ENCODE measurements at regions not wholly inside any gene's neighbourhood (a gene's known extent, or its start where the extent isn't known, plus 50 kb on each side); places are given as distances from the start of the nearest gene placed in this dataset.

GRCh38 chr16:52256310-52257078 is 290.4 kb downstream of the TOX3 start:
- Histone ChIP-seq H3K9ac (ENCODE audit: low read depth, low read length) (no peak overlapping the region), H3K4me2 (ENCODE audit: low read depth, low read length) (no peak overlapping the region), H2AK5ac (ENCODE audit: low read depth, low read length) (no peak overlapping the region), H4K91ac (ENCODE audit: insufficient read depth, low read depth, low read length) (no peak overlapping the region), H3K56ac (ENCODE audit: extremely low read depth, insufficient read depth, low read length) (no peak overlapping the region), H3K14ac (replicated peaks; ENCODE audit: low read depth, low read length) (no peak overlapping the region), H3K79me1 (ENCODE audit: low read depth in 1 of 2, low read length in 2 of 2) (no peaks in the 10 kb centered on the region), H4K8ac (ENCODE audit: low read depth in 2 of 2, low read length in 2 of 2) (no peak overlapping the region), H3K4me3 (ENCODE audit: insufficient read depth, low read depth, low read length) (no peak overlapping the region), H3K9me1 (ENCODE audit: insufficient read depth, low read length) (no peaks in the 10 kb centered on the region), H4K5ac (ENCODE audit: low read depth, low read length) (no peak overlapping the region), H2BK5ac (ENCODE audit: low read depth, low read length, poor library complexity, severe bottlenecking) (no peak overlapping the region), H3K4ac (ENCODE audit: low read depth, low read length) (no peak overlapping the region), H2BK120ac (ENCODE audit: low read depth, low read length) (no peak overlapping the region), H3K36me3 (ENCODE audit: control insufficient read depth, insufficient read depth, low read length) (no peaks in the 10 kb centered on the region), H2BK20ac (ENCODE audit: low read depth, low read length) (no peak overlapping the region), H3K27ac (ENCODE audit: insufficient read depth, low read length) (no peak overlapping the region), H2AFZ (replicated peaks; ENCODE audit: low read length, poor library complexity) (no peak overlapping the region), H3K27me3 (ENCODE audit: control insufficient read depth, insufficient read depth, low read length) (no peaks in the 10 kb centered on the region), H3K18ac (ENCODE audit: low read depth, low read length) (no peak overlapping the region), H3K4me1 (ENCODE audit: control insufficient read depth, insufficient read depth, low read length) (no peaks in the 10 kb centered on the region), H2AK9ac (replicated peaks; ENCODE audit: low read depth, low read length, poor library complexity) (no peak overlapping the region), H4K20me1 (ENCODE audit: insufficient read depth, low read length) (no peaks in the 10 kb centered on the region), H2BK15ac (ENCODE audit: low read depth, low read length) (no peak overlapping the region), H3K9me3 (ENCODE audit: control insufficient read depth, insufficient read depth, low read length) (no peaks in the 10 kb centered on the region), H3K23ac (ENCODE audit: low read depth, low read length) (no peak overlapping the region)
- dilution Hi-C loops (cut with HindIII; ENCODE audit: low sequenced_read_pairs, unreplicated experiment) (no loop called here), intact Hi-C loops (cut with micrococcal nuclease) (no loop called here), in situ Hi-C loops (cut with MboI; ENCODE audit: low sequenced_read_pairs) (no loop called here)
- ChIA-PET POLR2A (ENCODE audit: unreplicated experiment) (no interaction called here), CTCF (no interaction called here)
- DNase-seq, result no peak
- no peak for ATAC-seq (ENCODE audit: low read depth)
- TF ChIP-seq ELK1 (IDR thresholded peaks at IDR 0.05; ENCODE audit: borderline replicate concordance, low read depth, low read length), result no peak
- TF ChIP-seq CHD1 (IDR thresholded peaks at IDR 0.05; ENCODE audit: low read depth, low read length), result no peak
- TF ChIP-seq RFX5 (IDR thresholded peaks at IDR 0.05; ENCODE audit: low read depth, low read length), result no peak
- TF ChIP-seq POLR2A (IDR thresholded peaks at IDR 0.05; ENCODE audit: low read depth, low read length), result no peak
- no peak for TF ChIP-seq CEBPB (IDR thresholded peaks at IDR 0.05; ENCODE audit: low read depth, low read length)
- TF ChIP-seq CTCF (conservative IDR thresholded peaks at IDR 0.05; ENCODE audit: low read depth, low read length), result no peak
- 20% methylated on average over 1 of the region's 4 CpGs; no CpG with 5 or more reads in 1 of the 2 experiments for WGBS, 2 experiments (ENCODE audit: extremely low coverage in 2 of 2, insufficient read length in 1 of 2)
- BruUV-seq (replicated peaks), result no TSS peak

Data from IMR-90 (cell line).